Fibroblast of mammary gland (primary cell): ENCODE measurements at regions not wholly inside any gene's neighbourhood (a gene's known extent, or its start where the extent isn't known, plus 50 kb on each side); places are given as distances from the start of the nearest gene placed in this dataset.

Experiments
- DNase-seq: peaks from one replicate; pipeline ENCODE4 v3.0.0-alpha.2; 2010; ENCODE audit warnings: low read depth
- H3K4me3 ChIP-seq: 2 replicates; pipeline ENCODE4 v1.5.1; 2011; ENCODE audit warnings: low read depth, mild to moderate bottlenecking, low read length, moderate library complexity; ENCODE audit not compliant: control insufficient read depth
- CTCF ChIP-seq: conservative IDR thresholded peaks from 2 replicates; pipeline ENCODE4 v1.5.1; 2011; ENCODE audit warnings: low read depth, low read length, inconsistent platforms; ENCODE audit not compliant: control insufficient read depth, insufficient read depth

DNA sequence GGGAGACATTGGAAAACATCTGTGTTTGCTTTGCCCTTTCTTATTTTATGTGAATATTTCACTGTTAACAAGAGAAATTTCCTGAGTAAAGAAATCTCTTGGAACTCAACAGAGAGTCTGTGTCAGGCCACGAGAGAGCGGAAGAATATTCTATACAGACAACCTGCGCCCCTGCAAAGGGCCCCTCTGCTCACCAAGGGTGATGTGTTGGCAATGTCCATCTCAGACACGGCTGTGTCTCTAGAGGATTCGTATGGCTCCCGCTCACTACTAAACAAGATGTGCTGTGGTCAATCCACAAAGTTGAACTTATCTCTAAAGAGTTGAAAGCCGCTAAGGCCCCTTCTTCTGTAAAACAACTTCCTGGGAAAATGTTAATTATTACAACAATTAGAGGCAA, 241.0 kb upstream of the IRX1 start:
- DNase-seq: no peak
- no peak overlapping the region for H3K4me3 ChIP-seq
- no peak for TF ChIP-seq CTCF

GRCh38 chr5:3353561-3353960, 242.1 kb upstream of the IRX1 start:
- DNase-seq: no peak
- H3K4me3 ChIP-seq: no peak overlapping the region
- no peak for TF ChIP-seq CTCF

DNA sequence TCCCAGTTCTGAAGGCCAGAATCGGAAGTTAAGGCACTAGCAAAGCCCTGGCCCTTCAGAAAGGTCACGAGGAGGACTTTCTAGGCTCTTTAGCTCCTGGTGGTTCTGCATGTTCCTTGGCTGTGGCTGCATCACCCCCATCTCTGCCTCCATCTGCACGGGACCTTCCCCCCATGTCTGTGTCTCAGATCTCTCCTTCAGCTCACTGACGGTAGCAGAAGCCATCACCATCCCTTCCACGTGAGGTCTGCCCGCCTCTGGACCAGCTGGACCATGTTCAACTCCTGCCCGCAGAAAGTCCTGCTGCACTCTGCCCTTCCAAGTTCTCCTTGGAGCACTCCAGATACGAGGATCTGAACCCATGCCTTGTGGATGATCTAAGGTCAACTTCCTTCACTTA, 242.9 kb upstream of the IRX1 start:
- DNase-seq: no peak
- no peak for TF ChIP-seq CTCF
- H3K4me3 ChIP-seq: no peak overlapping the region

DNA sequence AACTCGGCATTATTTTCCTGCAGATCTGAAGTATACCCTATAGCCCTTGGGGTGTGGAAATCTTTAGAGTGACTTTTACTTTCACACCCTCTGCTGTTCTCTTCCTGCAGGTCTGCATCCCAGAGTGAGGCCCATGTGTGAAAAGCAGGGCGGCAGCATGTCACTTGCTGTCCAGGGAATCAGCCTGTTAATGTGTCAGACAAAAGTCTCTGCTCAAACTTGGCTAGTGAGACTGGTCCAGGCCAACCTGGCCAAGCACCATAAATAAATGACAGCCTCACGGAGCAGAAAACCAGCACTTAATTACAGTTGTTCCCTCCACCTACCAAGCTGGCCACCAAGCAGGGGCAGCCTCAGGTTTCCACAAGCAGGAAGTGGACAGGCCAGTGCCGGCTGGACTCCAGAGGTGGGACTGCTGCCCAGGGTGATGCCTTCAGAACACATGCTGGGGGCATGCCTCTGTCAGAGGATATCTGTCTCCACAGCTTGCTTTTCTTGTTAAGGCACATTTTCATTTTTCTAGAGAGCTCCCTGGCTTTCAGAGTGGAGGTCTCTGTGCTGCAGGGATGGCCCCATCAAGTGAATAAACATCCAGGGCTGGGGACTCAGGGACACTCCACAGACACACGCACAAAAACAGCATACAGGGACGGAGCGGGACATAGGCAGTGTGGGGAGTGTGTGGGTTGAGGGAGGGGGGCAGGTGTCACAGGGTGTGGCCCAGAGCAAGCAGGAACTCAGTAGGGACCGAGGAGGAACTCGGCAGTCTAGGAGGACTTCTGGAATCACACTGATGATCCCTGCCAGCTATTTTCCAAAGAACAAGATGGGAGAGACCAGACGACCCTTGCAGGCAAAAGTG, 243.8 kb upstream of the IRX1 start:
- no peak overlapping the region for H3K4me3 ChIP-seq
- TF ChIP-seq CTCF: no peak
- no peak for DNase-seq

- no peak for TF ChIP-seq CTCF
- H3K4me3 ChIP-seq: no peak overlapping the region
- DNase-seq: no peak
Measured at GRCh38 chr5:3350781-3351180, 244.9 kb upstream of the IRX1 start.

- no peak for DNase-seq
- no peak for TF ChIP-seq CTCF
- no peak overlapping the region for H3K4me3 ChIP-seq
Measured at GRCh38 chr5:3349704-3350565, 245.7 kb upstream of the IRX1 start.
